ENCODE measurements at regions not wholly inside any gene's neighbourhood (a gene's known extent, or its start where the extent isn't known, plus 50 kb on each side); places are given as distances from the start of the nearest gene placed in this dataset.
"Not testable (repeated sequence)": the region's sequence is repeated elsewhere in the genome, so short reads cannot be mapped to it uniquely, and the experiment has no call there.

DNA sequence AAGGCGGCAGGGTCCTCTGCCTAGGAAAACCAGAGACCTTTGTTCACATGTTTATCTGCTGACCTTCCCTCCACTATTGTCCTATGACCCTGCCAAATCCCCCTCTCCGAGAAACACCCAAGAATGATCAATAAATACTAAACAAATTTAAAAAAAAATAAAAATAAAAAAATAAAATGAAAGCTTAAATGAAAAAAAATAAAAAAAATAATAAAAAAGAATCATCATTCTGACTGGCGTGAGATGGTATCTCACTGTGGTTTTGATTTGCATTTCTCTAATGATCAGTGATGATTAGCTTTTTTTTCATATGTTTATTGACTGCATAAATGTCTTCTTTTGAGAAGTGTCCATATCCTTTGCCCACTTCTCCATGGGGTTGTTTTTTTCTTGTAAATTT, 74.5 kb upstream of the LSAMP start:
- TF ChIP-seq CTCF, POLR2A (IDR thresholded peaks at IDR 0.05): not testable (repeated sequence)
